ENCODE measurements at regions not wholly inside any gene's neighbourhood (a gene's known extent, or its start where the extent isn't known, plus 50 kb on each side); places are given as distances from the start of the nearest gene placed in this dataset.

GRCh38 chr17:13425390-13425789 lies 176.3 kb downstream of the HS3ST3A1 start:
- no peak for DNase-seq (ENCODE audit: extremely low read depth, low read depth)
- no peak for TF ChIP-seq CTCF (IDR thresholded peaks at IDR 0.05; ENCODE audit: low read depth, low read length)

GRCh38 chr17:13421581-13422130 lies 180.1 kb downstream of the HS3ST3A1 start:
- DNase-seq (ENCODE audit: extremely low read depth, low read depth) = no peak
- no peak for TF ChIP-seq CTCF (IDR thresholded peaks at IDR 0.05; ENCODE audit: low read depth, low read length)

GRCh38 chr17:13420878-13421277 lies 180.9 kb downstream of the HS3ST3A1 start:
- peak; percentile 49 for DNase-seq (ENCODE audit: extremely low read depth, low read depth)
- no peak for TF ChIP-seq CTCF (IDR thresholded peaks at IDR 0.05; ENCODE audit: low read depth, low read length)

GRCh38 chr17:13420418-13420826 lies 181.3 kb downstream of the HS3ST3A1 start:
- no peak for DNase-seq (ENCODE audit: extremely low read depth, low read depth)
- no peak for TF ChIP-seq CTCF (IDR thresholded peaks at IDR 0.05; ENCODE audit: low read depth, low read length)

- TF ChIP-seq CTCF (IDR thresholded peaks at IDR 0.05; ENCODE audit: low read depth, low read length) = no peak
- DNase-seq (ENCODE audit: extremely low read depth, low read depth) = no peak
These were observed 182.1 kb downstream of the HS3ST3A1 start for GRCh38 chr17:13419676-13420075.

- no peak for DNase-seq (ENCODE audit: extremely low read depth, low read depth)
- TF ChIP-seq CTCF (IDR thresholded peaks at IDR 0.05; ENCODE audit: low read depth, low read length) = no peak
These were observed 182.8 kb downstream of the HS3ST3A1 start for GRCh38 chr17:13418891-13419290.

GRCh38 chr17:13417381-13417950 lies 184.3 kb downstream of the HS3ST3A1 start:
- DNase-seq (ENCODE audit: extremely low read depth, low read depth) = no peak
- TF ChIP-seq CTCF (IDR thresholded peaks at IDR 0.05; ENCODE audit: low read depth, low read length) = no peak
